Epithelial cell of esophagus (primary cell): ENCODE measurements at regions not wholly inside any gene's neighbourhood (a gene's known extent, or its start where the extent isn't known, plus 50 kb on each side); places are given as distances from the start of the nearest gene placed in this dataset.

ENCODE experiments used
- DNase-seq: peaks from one replicate; pipeline ENCODE4 v3.0.0; 2010; ENCODE audit warnings: low read depth
- H3K4me3 ChIP-seq: 2 replicates; pipeline ENCODE4 v1.5.1; 2011; ENCODE audit warnings: mild to moderate bottlenecking, low read length, control low read depth
- CTCF ChIP-seq: IDR thresholded peaks from 2 replicates; pipeline ENCODE4 v1.5.1; 2011; ENCODE audit warnings: low read depth, mild to moderate bottlenecking, low read length, control low read depth, inconsistent platforms; ENCODE audit not compliant: insufficient read depth; ENCODE audit errors: missing control alignments

GRCh38 chr15:99507016-99507503, 58.7 kb upstream of the MEF2A start:
- no peak overlapping the region for H3K4me3 ChIP-seq
- no peak for DNase-seq
- TF ChIP-seq CTCF = no peak

- TF ChIP-seq CTCF = no peak
- DNase-seq = no peak
- no peak overlapping the region for H3K4me3 ChIP-seq
Measured at GRCh38 chr15:99507504-99508310, 58.1 kb upstream of the MEF2A start.

- DNase-seq = no peak
- no peak for TF ChIP-seq CTCF
- no peak overlapping the region for H3K4me3 ChIP-seq
Measured at GRCh38 chr15:99508311-99508645, 57.5 kb upstream of the MEF2A start.

GRCh38 chr15:99508852-99509251, 56.9 kb upstream of the MEF2A start:
- H3K4me3 ChIP-seq = no peak overlapping the region
- no peak for TF ChIP-seq CTCF
- no peak for DNase-seq

GRCh38 chr15:99509686-99510461, 55.9 kb upstream of the MEF2A start:
- no peak for TF ChIP-seq CTCF
- DNase-seq = no peak
- H3K4me3 ChIP-seq = no peak overlapping the region

- DNase-seq = no peak
- no peak overlapping the region for H3K4me3 ChIP-seq
- TF ChIP-seq CTCF = no peak
Measured at GRCh38 chr15:99511531-99511865, 54.3 kb upstream of the MEF2A start.
